H1 (cell line): ENCODE measurements at regions not wholly inside any gene's neighbourhood (a gene's known extent, or its start where the extent isn't known, plus 50 kb on each side); places are given as distances from the start of the nearest gene placed in this dataset.

ENCODE experiments used
- CTCF ChIA-PET: fragments of 300-600 bp; sonication (Branson Sonifier 250); formaldehyde crosslinking; loops from one replicate; lab custom pipeline; 2021; ENCODE audit not compliant: partially characterized antibody; lab: Charles Lee
- POLR2A ChIA-PET: fragments of 300-600 bp; sonication (Branson Sonifier 250); formaldehyde crosslinking; loops from one replicate; lab custom pipeline; 2021; ENCODE audit warnings: inconsistent platforms; ENCODE audit not compliant: partially characterized antibody; lab: Charles Lee
- DNase-seq, 2 experiments: peaks; one replicate each; pipeline versions ENCODE4 v3.0.0 to v3.0.0-alpha.2; 2010 to 2022; ENCODE audit warnings: low spot score in 2 of 2, low read depth in 1 of 2, mixed read lengths in 1 of 2
- FAIRE-seq: peaks from 2 replicates; lab custom pipeline; 2011; peaks lifted over from hg19 to GRCh38; lab: Jason Lieb, UNC
- H2AFZ ChIP-seq: 2 replicates; pipeline ENCODE4 v1.8.1; 2012; ENCODE audit warnings: low read length, inconsistent platforms
- H2AK5ac ChIP-seq: 2 replicates; pipeline ENCODE4 v1.6.1; 2013; ENCODE audit warnings: low read depth, low read length
- H2BK120ac ChIP-seq: replicated peaks from 2 replicates; pipeline ENCODE3; 2013; ENCODE audit warnings: low read depth, low read length, inconsistent platforms
- H2BK12ac ChIP-seq: 2 replicates; pipeline ENCODE4 v1.6.1; 2013; ENCODE audit warnings: low read depth, low read length
- H2BK15ac ChIP-seq: 2 replicates; pipeline ENCODE4 v1.6.1; 2013; ENCODE audit warnings: low read length
- H2BK20ac ChIP-seq: 2 replicates; pipeline ENCODE4 v1.6.1; 2013; ENCODE audit warnings: low read length
- H2BK5ac ChIP-seq: 2 replicates; pipeline ENCODE4 v1.6.1; 2013; ENCODE audit warnings: low read depth, low read length
- H3K14ac ChIP-seq: 2 replicates; pipeline ENCODE4 v1.6.1; 2013; ENCODE audit warnings: inconsistent platforms; ENCODE audit not compliant: insufficient read length
- H3K18ac ChIP-seq: 2 replicates; pipeline ENCODE4 v1.6.1; 2013; ENCODE audit warnings: low read length; ENCODE audit errors: extremely low read depth
- H3K23ac ChIP-seq: 2 replicates; pipeline ENCODE4 v1.6.1; 2013; ENCODE audit warnings: inconsistent platforms; ENCODE audit not compliant: insufficient read length
- H3K23me2 ChIP-seq: 2 replicates; pipeline ENCODE4 v1.6.1; 2013; ENCODE audit warnings: low read depth, low read length
- H3K27ac ChIP-seq: 2 replicates; pipeline ENCODE4 v1.6.1; 2011; ENCODE audit warnings: low read depth, low read length, inconsistent platforms
- H3K27me3 ChIP-seq, 4 experiments: replicated peaks in 1 of 4; 1 replicate in 1 of 4; 2 replicates in 3 of 4; pipeline versions ENCODE4 v1.6.1 to v1.8.1; 2011 to 2013; ENCODE audit warnings: low read length in 3 of 4, mild to moderate bottlenecking in 3 of 4, inconsistent platforms in 2 of 4, mixed read lengths in 2 of 4, moderate library complexity in 1 of 4; ENCODE audit not compliant: control insufficient read depth in 3 of 4, insufficient read depth in 3 of 4; ENCODE audit errors: extremely low read depth in 1 of 4
- H3K36me3 ChIP-seq, 4 experiments: 2 replicates each; pipeline versions ENCODE4 v1.6.1 to v1.8.1; 2011 to 2013; ENCODE audit warnings: mild to moderate bottlenecking in 4 of 4, low read length in 3 of 4, moderate library complexity in 2 of 4, control low read depth in 1 of 4, inconsistent platforms in 1 of 4; ENCODE audit not compliant: insufficient read depth in 4 of 4, control insufficient read depth in 2 of 4
- H3K4ac ChIP-seq: replicated peaks from 2 replicates; pipeline ENCODE3; 2013; ENCODE audit warnings: low read length, low read depth, mixed read lengths, inconsistent platforms; ENCODE audit not compliant: insufficient read length
- H3K4me1 ChIP-seq, 4 experiments: replicated peaks in 1 of 4; 1 replicate in 1 of 4; 2 replicates in 3 of 4; pipeline versions ENCODE4 v1.6.1 to v1.8.1; 2011 to 2013; ENCODE audit warnings: low read length in 3 of 4, inconsistent platforms in 2 of 4, mixed read lengths in 1 of 4; ENCODE audit not compliant: insufficient read depth in 4 of 4, control insufficient read depth in 3 of 4
- H3K4me2 ChIP-seq, 2 experiments: 2 replicates each; pipeline versions ENCODE4 v1.6.1 to v1.8.1; 2011 to 2013; ENCODE audit warnings: low read depth in 2 of 2, low read length in 2 of 2, control low read depth in 1 of 2, inconsistent platforms in 1 of 2, mild to moderate bottlenecking in 1 of 2; ENCODE audit not compliant: insufficient read depth in 1 of 2
- H3K4me3 ChIP-seq, 4 experiments: fragments of 200-600, 300-600 bp in 1 of 4; sonication (generic), shearing (Covaris generic), sonication (Bioruptor Twin) in 1 of 4; 2 replicates each; pipeline versions ENCODE4 v1.5.1 to v1.8.1; 2011 to 2016; ENCODE audit warnings: low read length in 4 of 4, low read depth in 3 of 4, control low read depth in 2 of 4, inconsistent platforms in 2 of 4, mild to moderate bottlenecking in 2 of 4, mixed read lengths in 1 of 4, moderate library complexity in 1 of 4; ENCODE audit not compliant: insufficient read depth in 2 of 4; ENCODE audit errors: extremely low read depth in 1 of 4
- H3K56ac ChIP-seq: replicated peaks from 2 replicates; pipeline ENCODE3; 2013; ENCODE audit warnings: low read depth, mild to moderate bottlenecking, mixed read lengths, low read length, inconsistent platforms; ENCODE audit not compliant: insufficient read length
- H3K79me1 ChIP-seq: 2 replicates; pipeline ENCODE4 v1.6.1; 2013; ENCODE audit warnings: low read depth, low read length, control low read depth
- H3K79me2 ChIP-seq, 2 experiments: 2 replicates each; pipeline versions ENCODE4 v1.6.1 to v1.8.1; 2012 to 2013; ENCODE audit warnings: low read length in 2 of 2, mild to moderate bottlenecking in 2 of 2, inconsistent platforms in 1 of 2; ENCODE audit not compliant: insufficient read depth in 2 of 2, control insufficient read depth in 1 of 2
- H3K9ac ChIP-seq, 4 experiments: replicated peaks in 1 of 4; 1 replicate in 1 of 4; 2 replicates in 3 of 4; pipeline versions ENCODE4 v1.6.1 to v1.8.1; 2011 to 2013; ENCODE audit warnings: low read depth in 3 of 4, low read length in 3 of 4, control low read depth in 2 of 4, mild to moderate bottlenecking in 2 of 4, moderate library complexity in 2 of 4, inconsistent platforms in 1 of 4; ENCODE audit errors: extremely low read depth in 1 of 4
- H3K9me3 ChIP-seq, 2 experiments: 2 replicates each; pipeline versions ENCODE4 v1.6.1 to v1.8.1; 2012 to 2013; ENCODE audit warnings: mild to moderate bottlenecking in 2 of 2, moderate library complexity in 2 of 2, control low read depth in 1 of 2, inconsistent platforms in 1 of 2, low read depth in 1 of 2, low read length in 1 of 2, mixed read lengths in 1 of 2; ENCODE audit not compliant: insufficient read depth in 2 of 2
- H4K20me1 ChIP-seq, 2 experiments: replicated peaks in 1 of 2; 2 replicates each; pipeline versions ENCODE3 to v1.8.1; 2011 to 2013; ENCODE audit warnings: inconsistent platforms in 2 of 2, low read length in 2 of 2, mild to moderate bottlenecking in 1 of 2; ENCODE audit not compliant: insufficient read depth in 2 of 2, control insufficient read depth in 1 of 2
- H4K5ac ChIP-seq: 2 replicates; pipeline ENCODE4 v1.6.1; 2013; ENCODE audit warnings: low read length, low read depth, mixed read lengths, inconsistent platforms; ENCODE audit not compliant: insufficient read length
- H4K8ac ChIP-seq: 2 replicates; pipeline ENCODE4 v1.8.0; 2013; ENCODE audit warnings: mild to moderate bottlenecking, moderate library complexity, low read length, inconsistent platforms; ENCODE audit not compliant: insufficient read depth; ENCODE audit errors: extremely low read depth
- H4K91ac ChIP-seq: replicated peaks from 2 replicates; pipeline ENCODE3; 2013; ENCODE audit warnings: low read length, mixed read lengths, inconsistent platforms; ENCODE audit not compliant: insufficient read length
- WGBS, 2 experiments: shearing (Covaris generic) in 1 of 2; methylation state at CpG; one replicate each; pipeline versions ENCODE4 v1.1.6 to v1.1.7; 2013 to 2015; ENCODE audit warnings: low lambda C conversion rate in 2 of 2, mixed read lengths in 2 of 2, inconsistent platforms in 1 of 2, low coverage in 1 of 2, missing lambda C conversion rate in 1 of 2; ENCODE audit not compliant: insufficient replicate concordance in 2 of 2, insufficient coverage in 1 of 2, insufficient read length in 1 of 2; ENCODE audit errors: extremely low coverage in 1 of 2, missing lambda C conversion rate in 1 of 2; 5-methylcytosine and 5-hydroxymethylcytosine counted together

DNA sequence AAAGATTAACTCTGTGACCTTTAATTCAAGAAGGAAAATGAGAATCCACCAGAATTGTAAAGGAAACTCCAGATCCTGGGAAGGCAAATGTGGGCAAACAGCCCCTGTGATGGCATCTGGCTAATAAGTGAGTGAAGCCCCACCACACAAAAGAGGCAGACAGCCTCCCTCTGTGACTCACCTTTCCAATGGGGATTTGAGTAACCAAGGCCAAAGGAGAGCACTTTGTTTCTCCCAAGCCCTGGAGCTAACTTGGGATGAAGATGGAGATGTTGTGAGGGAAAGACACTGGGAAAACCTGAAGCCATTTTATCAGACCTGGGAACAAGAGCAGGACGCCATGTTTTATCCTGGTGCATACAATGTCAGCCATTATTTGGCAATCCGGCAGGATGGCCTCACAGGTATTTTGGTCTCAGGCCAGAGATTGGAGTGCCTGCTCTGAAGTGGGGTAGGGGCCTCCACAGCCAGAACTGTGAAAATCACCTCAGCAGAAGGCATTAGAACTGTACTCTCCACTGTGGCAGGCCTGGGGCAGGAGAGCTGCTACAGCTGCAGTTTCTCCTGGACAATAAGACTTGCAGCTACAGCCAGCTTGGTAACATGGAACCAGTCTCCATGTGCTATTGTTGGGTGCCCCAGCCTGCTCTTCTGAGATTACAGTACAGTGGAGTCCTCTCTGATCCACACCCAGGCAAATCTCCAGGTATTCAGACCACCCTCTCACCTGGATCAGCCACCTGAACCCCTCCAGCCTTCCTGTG lies 96.6 kb upstream of the PCED1B start:
- Histone ChIP-seq H3K27me3 (no peaks in the 10 kb centered on the region), H4K8ac (no peak overlapping the region), H3K56ac (no peak overlapping the region), H3K79me1 (no peaks in the 10 kb centered on the region), H3K4me2 (no peak overlapping the region), H3K79me2 (no peaks in the 10 kb centered on the region), H4K5ac (no peak overlapping the region), H3K27ac (no peak overlapping the region), H2AFZ (peak overlapping the region; percentile 78; the same call in 1 of the 2 replicates), H3K14ac (no peak overlapping the region), H3K9me3 (no peaks in the 10 kb centered on the region), H2BK15ac (no peak overlapping the region), H2BK12ac (no peak overlapping the region), H4K91ac (no peak overlapping the region), H3K4me1 (no peaks in the 10 kb centered on the region; a peak in 1 of 7 replicates), H3K4ac (no peak overlapping the region), H3K36me3 (no peaks in the 10 kb centered on the region), H3K18ac (no peak overlapping the region), H2BK120ac (no peak overlapping the region), H3K23me2 (no peaks in the 10 kb centered on the region; the same call in 1 of the 2 replicates), H2BK5ac (no peak overlapping the region), H3K9ac (no peak overlapping the region), H3K23ac (no peak overlapping the region), H4K20me1 (no peaks in the 10 kb centered on the region), H2BK20ac (no peak overlapping the region), H3K4me3 (no peak overlapping the region), H2AK5ac (no peak overlapping the region)
- FAIRE-seq (no peak), DNase-seq (no peak)
- ChIA-PET CTCF (interaction anchor here (0.5 to 3.4 kb wide), 17 partner anchors 15 to 712 kb away, joined by 3 to 28 read pairs (median 4); no protein-coding TSS in a partner anchor), POLR2A (no interaction called here)
- WGBS, 2 experiments = 100% methylated on average over 2 of the region's 2 CpGs; no CpG with 5 or more reads in 1 of the 2 experiments
